CD4-positive, alpha-beta T cell treated with Interleukin-6 at 100 ng/mL for 8 hours (primary cell): ENCODE measurements at regions not wholly inside any gene's neighbourhood (a gene's known extent, or its start where the extent isn't known, plus 50 kb on each side); places are given as distances from the start of the nearest gene placed in this dataset.

ENCODE experiments used
- DNase-seq: peaks from one replicate; pipeline ENCODE4 v3.0.0-alpha.2; 2020; ENCODE audit warnings: mixed read lengths, low spot score

DNA sequence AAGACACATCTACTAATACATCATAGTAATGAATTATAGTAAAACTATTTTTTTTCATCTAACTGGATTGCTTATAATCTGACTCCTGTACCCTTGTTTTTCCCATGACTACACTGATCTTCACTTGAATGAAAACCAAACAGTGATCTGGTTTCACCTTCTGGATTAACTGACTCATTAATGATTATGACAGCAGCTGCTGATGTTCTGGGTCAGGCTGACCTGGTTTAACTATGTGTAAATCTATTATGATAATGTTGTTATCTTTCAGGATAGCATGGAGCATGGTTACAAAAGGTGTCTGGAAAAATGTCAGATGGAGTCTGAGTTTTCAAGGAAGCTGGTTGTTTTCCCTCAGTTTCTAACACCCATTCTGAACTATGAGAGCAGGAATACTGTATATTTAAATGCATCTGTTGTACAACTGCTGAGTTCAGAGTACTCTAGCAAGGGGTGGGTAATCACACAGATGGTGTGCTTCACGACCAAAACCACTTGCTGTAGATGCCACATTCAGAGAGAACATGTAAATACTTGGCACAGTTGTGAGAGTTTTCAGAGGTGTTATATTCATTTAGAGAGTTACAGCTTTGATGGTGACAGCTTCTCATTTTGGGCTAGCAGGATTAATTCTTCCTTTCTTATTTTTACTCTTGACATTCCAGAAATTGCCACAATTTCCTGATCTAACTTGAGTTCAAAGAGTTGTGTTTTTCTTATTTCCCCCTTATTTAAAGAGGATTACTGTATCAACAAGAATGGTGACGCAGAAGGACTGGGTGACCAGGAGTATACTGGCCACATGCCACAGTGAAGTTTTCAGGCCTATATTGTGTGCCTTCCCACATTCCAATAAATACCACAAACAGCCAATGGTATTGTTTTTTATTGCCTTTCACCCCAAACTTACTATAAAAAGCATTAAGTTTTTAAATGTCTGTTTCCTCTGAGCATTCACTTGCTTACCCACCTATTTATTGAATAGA is 249.7 kb upstream of the TET2 start:
- DNase-seq = no peak

DNA sequence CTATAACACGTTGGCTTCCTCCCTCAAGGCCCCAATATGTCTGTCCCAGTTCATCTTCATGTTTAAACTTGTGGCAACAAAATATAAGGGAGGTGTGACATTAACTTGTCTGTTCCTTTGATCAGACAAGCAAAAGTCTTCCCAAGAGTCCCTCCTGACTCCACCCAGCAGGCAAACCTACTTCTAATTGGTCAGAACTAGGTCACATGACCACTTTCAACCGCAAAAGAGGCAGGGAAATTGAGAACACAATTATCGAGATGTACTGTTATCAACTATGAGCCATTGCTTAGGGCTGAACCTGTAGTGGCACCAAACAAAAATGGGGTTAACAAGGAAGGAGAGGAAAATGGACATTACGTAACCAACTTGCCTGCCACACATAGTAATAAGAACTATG is 246.8 kb upstream of the TET2 start:
- DNase-seq = no peak

DNA sequence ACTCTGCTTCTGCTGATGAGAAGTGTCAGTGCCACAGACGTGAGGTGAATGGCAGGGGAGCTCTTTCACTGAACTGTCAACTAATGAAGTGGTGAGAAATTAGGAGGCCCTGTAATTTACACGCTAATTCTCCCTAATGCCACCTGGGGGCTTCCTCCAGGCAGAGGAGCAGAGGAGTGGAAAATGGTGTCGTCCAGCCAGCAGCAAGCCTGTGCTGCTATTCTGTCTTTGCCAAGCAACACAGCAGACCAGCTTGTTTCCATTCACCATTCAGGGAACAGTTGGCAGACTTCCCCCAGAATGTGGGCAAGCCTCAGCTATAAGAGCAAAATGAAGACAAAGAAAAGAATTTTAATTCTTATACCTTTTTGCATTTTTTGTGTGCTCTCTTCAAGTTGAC is 245.2 kb upstream of the TET2 start:
- no peak for DNase-seq

DNA sequence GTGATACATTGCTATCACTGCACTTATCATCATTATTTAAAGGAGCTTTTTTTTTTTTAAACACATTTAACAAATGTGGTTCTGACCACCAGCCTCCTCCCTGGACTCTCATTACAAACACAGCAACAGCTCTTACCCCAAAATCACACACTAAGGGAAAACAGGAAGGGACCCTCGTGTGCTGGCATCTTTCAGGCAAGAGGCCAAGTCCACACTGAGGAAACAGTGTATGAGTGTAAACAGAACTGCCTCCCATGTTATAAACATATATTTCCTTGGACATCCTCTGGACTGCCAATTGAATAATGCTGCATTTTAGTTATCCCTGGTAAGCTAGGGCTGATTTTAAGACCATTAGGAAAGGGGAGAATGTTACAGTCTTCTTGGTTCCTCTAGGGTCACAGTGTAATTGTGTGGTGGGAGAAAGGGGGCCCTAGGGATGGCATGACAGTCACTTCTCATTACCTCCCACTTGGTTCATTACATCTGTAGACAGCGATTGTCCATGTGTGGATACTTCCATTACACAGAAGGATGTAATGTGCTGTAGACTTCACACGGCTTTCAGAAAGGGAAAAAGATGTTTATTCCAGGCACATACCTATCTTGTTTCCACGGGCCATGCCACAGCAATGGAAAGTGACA is 244.6 kb upstream of the TET2 start:
- no peak for DNase-seq

DNA sequence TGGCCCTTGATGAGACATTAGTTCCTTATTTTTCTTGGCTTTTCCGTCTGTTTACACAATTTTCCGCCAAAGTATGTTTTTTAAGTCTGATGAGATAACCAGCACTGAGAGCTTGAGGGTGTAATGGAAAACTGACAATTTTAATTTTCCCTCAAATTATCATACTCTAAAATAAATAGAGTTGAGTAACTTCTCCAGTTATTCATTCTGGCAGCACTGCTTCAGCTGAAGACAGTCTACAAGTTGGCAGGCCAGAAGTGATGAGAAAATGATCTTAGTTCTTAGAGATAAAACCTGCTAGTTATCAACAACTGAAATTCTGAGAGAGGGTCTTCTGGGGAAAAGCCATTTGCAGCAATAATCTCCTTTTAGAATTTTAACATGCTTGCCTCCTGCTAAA is 241.6 kb upstream of the TET2 start:
- DNase-seq = no peak

DNA sequence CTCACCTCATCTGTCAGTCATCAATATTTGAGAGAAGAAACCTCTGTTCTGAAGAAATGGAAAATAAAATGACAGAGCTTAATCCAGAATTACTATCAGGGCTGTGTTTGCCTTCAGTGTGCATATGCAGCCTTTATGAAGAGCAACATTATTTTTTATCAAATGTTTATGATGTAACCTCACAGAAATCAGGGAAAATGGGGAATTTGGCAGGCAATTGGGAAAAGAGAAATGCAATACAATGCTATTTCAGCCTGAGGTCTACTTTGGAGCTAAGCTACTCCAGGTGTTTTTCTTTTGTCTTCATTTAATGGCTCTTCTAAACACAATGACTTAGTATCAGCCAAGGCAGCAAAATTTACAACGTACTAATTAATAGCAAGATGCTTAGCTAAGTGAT is 241.1 kb upstream of the TET2 start:
- no peak for DNase-seq

DNA sequence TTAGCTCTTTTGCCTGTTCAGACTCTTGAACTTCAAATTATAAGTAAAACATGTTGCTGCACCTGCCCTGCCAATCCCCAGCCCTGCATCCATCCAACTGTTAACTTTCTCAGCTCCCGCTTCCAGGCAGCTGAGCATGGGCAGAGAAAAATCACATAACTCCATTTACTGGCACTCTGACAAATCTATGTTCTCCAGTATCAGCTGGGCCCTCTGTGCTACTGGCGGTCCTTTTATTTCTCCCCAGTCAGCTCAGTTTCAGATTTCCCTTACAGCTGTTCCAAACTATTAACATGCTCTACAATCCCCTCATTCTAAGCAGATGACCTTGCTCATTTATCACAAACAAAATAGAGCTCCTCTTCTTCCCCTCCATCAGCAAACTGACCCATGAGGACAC is 240.4 kb upstream of the TET2 start:
- DNase-seq = no peak

DNA sequence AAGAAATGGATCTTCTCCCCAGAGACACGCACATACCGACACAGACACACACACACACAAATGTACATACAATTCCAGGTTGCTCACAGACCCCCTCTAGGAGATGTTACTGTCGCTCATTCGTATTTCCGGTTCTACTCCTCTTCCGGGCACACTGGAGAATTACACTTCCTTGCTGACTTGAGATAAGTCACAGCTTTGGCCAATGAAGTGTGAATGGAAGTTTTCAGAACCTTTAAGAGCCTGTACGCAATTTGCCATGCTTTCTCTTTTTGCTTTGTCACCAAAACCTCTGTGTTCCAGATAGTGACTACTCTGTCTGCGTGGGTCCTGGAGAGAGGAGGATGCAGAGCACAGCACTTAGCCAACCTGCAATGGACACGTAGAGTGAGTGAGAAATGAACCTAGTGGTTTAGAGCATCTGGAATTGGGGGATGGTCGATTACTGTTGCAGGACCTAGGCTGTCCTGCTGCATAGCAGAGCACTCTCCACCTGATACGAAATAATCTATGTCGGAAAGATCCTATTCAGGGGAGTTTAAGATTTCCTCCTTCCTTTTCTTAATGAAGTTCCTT is 239.5 kb upstream of the TET2 start:
- no peak for DNase-seq

DNA sequence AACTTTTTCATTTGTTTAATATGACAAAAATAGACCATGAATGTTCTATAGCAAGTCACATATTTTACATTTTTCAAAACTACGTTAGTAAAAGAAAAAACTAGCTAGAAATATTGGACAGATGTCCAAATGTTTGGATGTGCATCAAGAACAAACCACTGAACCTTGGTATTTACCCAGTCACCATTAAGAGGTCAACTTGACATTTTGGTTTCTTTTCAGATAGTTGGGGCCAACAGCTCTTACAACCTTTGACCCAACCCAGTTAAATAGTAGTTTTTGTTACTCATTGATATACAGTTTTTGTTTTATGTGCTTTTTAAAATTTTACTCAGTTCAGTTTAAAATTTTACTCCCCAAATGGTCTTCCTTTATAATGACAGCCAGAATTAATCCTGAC is 238.7 kb upstream of the TET2 start:
- no peak for DNase-seq

DNA sequence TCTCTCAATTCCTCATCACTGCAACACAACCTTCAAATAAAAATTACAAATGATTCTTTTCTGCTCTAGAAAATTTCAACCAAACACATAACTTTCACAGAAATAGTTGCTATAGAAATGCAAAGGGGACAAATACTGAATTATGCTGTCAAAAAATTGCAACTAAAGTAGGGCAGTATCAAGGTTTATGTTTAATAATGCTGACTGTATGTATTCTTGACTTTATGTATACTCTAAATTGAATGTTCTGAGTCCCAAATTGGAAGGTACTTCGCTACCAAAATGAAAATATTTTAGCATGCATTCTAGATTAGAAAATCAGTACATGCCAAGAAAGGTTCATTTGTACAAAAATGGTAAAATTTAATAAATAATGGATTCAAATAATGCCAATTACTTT is 237.3 kb upstream of the TET2 start:
- no peak for DNase-seq

DNA sequence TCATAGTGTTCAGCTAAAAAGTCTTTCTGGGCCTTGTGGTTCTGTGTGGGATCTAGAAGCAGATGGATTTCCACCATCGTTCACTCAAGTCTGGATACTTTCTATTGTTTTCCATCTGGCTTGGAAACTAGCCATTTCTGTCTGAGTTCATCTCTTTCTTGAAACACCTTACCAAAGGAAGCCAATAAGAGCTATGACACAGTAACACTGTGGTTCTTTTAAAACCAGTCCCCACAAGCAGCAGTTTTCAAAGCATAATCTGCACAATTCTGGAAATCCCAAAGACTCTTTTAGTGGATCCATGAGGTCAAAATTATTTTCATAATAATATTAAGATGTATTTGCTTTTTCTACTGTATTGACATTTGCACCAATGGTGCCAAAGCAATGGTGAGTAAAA is 234.2 kb upstream of the TET2 start:
- DNase-seq = no peak

DNA sequence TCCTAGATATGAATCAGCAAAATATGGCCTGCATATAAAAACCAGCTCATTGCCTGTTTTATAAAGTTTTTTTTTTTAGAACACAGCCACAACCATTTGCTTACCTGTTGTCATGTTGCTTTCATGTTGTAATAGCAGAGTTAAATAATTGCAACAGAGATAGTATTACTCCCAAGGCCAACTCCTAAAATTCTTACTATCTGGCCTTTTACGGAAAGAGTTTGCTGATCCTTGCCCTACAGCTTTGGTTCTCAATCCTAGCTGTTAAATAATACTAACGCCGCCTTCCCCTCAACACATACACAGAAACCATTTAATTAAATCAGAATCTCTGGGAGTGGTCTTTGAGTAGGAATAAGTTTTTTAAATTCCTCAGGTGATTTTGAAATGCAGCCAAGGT is 231.3 kb upstream of the TET2 start:
- no peak for DNase-seq

DNA sequence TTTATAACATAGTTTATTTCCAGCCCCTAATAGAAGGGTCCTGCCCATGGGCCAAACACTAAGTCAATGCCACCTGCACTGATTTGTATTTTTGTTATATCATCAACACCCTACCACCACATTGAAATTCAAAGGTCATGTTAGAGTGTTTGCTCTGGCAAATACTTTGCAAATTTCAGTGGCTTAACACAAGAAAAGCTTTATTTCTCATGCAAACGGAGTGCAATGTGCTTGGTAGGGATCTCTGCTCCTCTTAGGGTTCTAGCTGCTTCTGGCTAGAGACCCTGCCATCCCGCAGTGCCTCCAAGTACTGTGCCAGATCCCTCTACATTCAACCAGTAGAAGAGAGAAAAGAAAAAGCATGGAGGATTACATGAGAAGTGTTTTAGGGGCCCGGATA is 230.8 kb upstream of the TET2 start:
- DNase-seq = no peak

DNA sequence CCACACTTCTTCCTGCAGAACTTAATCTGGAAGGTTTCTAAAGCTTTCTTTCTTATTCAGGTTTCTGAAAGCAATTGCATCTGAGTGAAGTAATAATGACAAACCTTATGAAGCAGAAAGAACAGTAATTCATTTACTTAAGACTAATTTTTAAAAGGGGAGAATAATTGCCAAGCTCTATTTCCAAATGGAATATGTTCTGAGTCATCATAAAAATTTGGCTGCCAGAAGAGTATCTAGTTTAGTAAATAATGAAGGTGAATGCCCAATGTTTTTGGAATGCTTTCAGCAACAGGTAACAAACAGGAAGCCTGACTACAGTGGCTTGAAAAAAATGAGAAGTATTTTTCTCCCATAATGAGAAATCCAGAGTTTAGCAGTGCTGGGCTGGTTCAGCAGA is 227.3 kb upstream of the TET2 start:
- no peak for DNase-seq

DNA sequence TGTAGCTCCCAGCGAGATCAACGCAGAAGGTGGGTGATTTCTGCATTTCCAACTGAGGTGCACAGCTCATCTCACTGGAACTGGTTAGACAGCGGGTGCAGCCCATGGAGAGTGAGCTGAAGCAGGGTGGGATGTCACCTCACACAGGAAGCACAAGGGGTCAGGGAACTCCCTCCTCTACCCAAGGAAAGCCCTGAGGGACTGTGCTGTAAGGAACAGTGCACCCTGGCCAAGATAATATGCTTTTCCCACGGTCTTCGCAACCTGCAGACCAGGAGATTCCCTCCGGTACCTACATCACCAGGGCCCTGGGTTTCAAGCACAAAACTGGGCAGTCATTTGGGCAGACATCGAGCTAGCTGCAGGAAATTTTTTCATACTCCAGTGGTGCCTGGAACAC is 216.4 kb upstream of the TET2 start:
- no peak for DNase-seq

DNA sequence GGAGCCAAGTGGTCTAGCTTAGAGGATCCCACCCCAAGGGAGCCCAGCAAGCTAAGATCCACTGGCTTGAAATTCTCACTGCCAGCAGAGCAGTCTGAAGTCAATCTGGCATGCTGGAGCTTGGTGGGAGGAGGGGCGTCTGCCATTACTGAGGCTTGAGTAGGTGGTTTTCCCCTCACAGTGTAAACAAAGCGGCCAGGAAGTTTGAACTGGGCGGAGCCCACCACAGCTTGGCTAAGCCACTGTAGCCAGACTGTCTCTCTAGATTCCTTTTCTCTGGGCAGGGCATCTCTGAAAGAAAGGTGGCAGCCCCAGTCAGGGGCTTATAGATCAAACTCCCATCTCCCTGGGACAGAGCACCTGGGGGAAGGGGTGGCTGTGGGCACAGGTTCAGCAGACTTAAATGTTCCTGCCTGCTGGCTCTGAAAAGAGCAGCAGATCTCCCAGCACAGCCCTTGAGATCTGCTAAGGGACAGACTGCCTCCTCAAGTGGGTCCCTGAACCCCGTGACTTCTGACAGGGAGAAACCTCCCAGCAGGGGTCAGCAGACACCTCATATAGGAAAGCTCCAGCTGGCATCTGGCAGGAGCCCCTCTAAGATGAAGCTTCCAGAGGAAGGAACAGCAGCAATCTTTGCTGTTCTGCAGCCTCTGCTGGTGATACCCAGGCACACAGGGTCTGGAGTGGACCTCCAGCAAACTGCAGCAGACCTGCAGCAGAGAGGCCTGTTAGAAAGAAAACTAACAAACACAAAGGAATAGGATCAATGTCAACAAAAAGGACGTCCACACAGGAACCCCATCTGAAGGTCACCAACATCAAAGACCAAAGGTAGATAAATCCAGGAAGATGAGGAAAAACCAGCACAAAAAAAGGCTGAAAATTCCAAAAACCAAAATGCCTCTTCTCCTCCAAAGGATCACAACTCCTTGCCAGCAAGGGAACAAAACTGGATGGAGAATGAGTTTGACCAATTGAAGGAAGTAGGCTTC is 215.6 kb upstream of the TET2 start:
- peak; percentile 35 for DNase-seq

DNA sequence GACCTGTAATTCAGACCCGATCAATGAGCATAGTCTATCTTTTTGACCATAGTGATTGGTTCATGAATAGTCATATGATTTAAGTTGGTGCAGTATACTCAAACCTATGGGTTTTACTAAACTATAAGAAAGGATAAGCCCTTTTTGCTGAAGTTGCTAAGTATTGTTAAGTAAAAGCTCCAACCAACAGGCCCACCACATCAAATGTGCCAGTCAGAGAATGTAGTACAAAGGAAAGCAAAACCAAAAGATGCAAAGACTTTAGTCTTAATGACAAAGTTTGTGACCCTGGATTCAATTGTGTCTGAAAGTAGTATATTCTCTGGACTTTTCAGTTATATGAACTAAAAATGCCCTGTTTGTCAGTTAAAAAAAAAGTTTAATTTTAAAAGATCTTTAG is 208.1 kb upstream of the TET2 start:
- peak; percentile 21 for DNase-seq

DNA sequence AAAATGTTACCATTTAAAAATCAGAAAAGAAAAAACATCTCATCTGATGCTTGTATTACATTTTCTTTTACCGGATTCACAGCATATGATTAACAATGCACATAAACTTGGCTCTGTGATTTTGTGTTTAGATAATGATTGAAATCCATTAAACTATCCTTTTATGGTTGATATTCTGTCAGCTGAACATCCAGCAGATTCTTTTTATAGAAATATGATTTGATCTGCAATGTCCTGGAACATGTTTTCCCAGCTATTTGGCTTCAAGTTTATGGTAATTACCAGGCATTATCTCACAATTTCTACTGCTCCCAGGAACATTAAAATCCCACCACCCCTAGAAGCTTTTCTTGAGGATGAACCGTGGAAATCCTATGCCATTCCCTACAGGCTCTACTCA is 205.7 kb upstream of the TET2 start:
- DNase-seq = no peak

DNA sequence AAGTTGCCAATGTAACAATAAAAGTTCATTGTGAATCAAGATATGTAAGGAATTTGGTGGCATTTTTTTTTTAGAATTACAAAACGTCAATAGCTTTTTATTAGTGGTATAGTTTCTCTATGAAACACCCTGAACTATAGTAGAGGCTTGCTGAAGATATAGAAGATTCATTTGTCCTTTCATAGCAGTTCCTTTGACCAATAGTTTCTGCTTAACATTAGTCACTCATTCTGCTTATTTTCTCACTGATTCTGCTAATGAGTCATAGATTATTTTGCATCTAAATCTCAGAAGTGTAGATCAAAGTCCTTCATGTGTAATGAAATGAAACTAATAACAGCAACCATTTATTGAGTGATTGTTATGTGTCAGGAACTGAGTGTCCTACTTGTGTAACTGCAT is 205.0 kb upstream of the TET2 start:
- no peak for DNase-seq

DNA sequence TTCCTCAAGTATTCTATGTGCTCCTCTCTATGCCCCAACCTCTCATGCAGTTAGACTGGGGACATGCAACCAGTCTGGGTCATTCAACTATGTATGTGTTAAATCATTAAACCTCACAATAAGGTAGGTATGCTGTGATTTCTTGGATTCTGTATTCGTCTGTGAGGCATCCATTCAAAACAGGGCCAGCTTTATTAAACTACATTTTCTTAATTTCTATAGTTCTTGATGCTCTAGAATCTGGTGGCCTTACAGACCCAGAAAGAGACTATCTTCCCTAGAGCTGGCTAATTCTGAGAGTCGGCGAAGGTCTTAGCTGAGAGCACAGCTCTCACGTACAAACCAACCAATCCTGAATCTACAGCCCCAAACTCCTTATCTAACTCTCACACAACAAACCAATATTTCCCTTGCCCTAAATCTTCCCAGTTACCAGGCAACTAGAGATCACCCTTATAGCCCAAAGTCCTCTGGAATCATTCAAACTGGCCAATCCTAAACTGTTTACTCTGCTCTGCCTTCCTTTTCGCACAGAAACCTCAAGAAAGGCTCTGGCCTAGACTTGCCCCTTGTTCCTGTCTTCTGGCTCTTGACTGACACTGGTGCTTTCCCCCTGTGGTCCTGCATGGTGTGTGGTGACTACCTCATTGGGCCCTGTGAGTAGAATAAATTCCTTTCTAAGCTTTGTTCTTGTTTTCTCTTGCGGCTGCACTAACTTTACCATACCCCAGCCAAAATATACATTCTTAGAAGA is 203.5 kb upstream of the TET2 start:
- DNase-seq = peak; percentile 5

DNA sequence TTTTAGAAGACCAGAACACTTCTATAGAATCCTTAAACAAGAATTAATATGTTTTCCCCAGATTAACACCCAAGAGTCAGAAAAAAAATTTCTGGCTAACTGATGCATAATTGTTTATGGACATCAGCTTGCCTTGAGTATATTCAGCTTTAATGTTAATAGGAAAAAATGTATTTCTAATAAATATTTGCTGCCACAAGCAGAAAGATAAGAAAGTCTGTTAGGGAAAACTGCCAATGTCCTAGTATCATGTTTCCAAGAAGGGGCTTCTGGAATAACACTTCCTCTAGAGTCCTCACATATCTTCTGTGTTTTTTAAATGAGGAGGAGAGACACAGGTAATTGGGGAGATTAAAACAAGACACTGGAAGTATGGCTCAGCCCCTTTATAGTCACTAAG is 202.1 kb upstream of the TET2 start:
- no peak for DNase-seq
